HG02981 (cell line): ENCODE measurements at regions not wholly inside any gene's neighbourhood (a gene's known extent, or its start where the extent isn't known, plus 50 kb on each side); places are given as distances from the start of the nearest gene placed in this dataset.

Source experiments
- ATAC-seq: cut with Tn5 transposase; IDR thresholded peaks from one replicate; pipeline ENCODE4 v1.9.1; 2021; ENCODE audit warnings: mild to moderate bottlenecking, moderate library complexity; ENCODE audit not compliant: unreplicated experiment

DNA sequence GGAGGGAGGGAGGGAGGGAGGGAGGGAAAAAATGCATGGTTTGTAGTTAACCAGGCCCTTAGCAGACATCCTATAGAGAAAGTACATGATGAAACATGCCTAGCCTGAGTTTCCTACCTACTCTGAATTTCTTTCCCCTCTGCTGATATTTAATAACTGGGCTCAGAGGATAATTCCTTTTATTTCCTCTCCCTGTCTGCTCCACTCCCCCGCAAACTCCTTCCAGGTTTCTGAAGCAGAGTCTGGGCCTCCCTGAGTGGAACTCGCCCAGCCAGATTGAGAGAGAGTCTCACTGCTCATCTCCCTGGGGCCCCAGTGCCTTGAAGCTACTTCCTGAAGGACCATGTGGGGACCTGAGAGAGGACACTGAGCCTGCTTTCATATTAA lies 111.9 kb upstream of the SLC44A3 start:
- ATAC-seq = no peak

DNA sequence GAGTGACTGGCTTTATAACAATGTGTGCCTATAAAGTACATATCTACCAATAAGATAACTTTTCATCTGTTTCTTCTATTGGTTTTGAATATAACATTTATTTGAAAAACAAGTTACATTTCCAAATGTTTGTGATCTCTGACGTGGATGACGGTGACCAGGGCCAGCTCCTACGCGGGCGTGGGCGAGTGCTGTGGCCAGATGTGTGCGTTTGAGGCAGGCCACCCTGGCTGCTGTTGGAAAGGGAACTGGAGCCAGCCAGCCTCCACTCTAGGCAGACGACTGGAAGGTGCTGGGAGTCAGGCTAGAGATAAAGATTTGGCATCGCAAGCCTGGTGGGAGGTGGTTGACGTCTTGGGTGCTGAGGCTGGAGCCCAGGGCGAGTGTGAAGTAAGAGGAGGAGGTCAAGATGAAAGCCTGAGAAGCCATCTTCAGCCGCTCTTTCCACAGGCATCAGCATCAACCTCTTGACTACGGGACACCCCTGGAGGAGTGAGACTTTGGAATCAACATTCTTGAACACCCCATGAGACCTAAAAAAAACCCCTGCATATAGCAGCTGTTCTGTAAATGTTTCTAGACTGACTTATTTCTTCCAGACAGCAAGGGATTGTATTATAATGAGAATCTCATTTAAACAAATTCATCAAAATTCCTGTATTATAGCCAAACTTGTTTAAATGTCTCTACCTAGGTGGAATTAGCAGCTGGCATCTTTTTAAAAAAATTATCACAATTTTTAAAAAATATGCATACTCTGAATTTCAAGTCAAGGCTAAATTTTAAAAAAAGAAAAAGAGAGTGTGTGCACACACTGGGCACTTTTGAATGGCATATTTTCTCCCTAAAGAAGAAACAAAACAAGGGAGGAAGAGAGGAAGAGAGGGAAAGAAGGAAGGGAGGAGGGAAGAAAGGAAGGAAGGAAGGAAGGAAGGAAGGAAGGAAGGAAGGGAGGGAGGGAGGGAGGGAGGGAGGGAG lies 112.5 kb upstream of the SLC44A3 start:
- no peak for ATAC-seq

GRCh38 chr1:94702442-94702815 lies 117.7 kb upstream of the SLC44A3 start:
- ATAC-seq = no peak

GRCh38 chr1:94701796-94702441 lies 118.2 kb upstream of the SLC44A3 start:
- ATAC-seq = no peak

DNA sequence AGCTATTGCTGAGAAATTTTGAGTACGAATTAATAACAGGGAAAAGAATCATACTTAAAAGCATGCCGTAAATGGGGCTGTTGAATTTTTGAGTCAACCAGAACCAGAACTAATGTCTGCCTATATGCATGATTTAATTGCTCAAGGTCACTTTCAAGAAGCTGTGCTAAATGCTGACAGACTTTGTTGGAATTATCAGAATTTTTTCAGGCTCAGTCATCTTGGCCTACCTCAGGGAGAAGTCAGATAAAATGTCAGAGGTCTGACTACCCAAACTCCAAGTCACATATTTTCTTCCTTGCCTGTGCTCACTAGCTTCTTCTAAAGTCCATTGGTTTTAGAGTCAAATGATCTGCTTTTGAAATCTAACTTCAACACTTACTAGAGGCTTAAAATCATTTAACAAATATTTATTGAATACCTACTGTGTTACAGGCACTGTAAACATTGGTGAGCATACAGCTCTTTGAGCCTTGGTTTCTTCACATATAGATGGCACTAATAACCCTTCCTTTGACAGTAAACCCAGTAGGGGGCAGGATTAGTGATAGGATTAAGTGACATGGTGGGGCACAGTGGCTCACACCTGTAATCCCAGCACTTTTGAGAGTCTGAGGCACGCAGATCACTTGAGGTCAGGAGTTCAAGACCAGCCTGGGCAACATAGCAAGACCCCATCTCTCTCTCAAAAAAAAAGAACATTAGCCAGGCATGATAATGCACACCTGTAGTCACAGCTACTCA lies 121.2 kb upstream of the SLC44A3 start:
- ATAC-seq = no peak

- ATAC-seq = no peak
Measured at GRCh38 chr1:94698356-94698755, 121.8 kb upstream of the SLC44A3 start.

GRCh38 chr1:94697839-94698238 lies 122.3 kb upstream of the SLC44A3 start:
- ATAC-seq = no peak

GRCh38 chr1:94694226-94694915 lies 125.8 kb upstream of the SLC44A3 start:
- ATAC-seq = no peak

- ATAC-seq = no peak
Measured at GRCh38 chr1:94693435-94693834, 126.7 kb upstream of the SLC44A3 start.

DNA sequence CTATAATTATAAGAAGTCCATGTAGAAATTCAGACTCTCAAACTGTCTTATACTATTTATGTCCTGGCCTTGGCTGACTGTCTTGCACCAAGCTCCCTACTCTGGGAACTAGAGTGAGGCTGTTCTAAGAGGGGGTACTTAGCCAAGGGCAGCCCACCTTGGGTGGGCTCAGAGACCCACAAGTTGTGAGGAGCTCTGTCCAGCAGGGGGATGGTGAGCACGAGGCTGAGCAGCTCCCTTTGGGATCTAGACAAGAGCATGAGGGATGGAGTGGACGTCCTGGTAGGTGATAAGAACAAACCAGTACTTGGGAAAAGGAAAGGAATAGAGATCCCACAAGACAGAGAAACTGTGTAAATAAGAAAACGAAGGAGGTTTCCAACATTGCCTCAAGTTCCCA lies 127.1 kb upstream of the SLC44A3 start:
- no peak for ATAC-seq

DNA sequence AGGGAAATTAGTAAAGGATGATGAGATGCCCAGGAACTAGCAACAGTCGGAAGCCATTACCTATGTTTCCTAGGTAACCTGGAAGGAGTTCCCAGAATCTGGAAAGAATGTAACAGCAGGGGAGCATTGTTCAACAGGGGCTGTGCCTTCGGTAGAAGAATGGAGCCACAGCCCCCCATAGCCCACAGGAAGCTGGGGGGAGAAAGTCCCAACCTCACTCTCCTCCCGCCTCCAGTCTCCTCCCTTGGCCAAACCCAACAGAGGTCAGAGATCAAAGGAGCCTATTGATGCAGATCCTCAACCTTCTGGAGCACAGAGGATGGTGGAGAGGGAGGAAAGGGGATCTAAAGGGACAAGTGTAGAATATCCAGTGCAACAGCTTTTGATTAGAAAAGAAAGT lies 131.5 kb upstream of the SLC44A3 start:
- ATAC-seq = no peak

DNA sequence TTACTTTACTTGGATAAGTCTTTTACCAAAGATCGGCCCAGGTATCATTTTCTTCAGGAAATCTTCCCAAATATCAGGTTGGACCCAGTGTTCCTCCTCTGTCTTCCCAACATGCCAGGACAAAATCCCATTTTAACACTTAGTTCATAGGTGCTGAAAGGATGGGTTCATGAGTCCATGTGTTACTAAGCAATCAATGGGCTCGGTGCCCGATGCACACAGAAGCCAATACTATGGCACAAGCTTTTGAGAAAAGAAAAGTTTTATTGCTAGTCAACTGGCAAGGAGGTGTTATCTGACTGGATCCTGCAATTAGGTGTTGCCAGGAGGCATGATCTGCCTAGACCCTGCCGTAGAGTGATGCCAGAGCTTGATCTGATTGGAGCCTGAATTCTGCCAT lies 133.3 kb upstream of the SLC44A3 start:
- no peak for ATAC-seq

GRCh38 chr1:94684690-94685250 lies 135.4 kb upstream of the SLC44A3 start:
- no peak for ATAC-seq

DNA sequence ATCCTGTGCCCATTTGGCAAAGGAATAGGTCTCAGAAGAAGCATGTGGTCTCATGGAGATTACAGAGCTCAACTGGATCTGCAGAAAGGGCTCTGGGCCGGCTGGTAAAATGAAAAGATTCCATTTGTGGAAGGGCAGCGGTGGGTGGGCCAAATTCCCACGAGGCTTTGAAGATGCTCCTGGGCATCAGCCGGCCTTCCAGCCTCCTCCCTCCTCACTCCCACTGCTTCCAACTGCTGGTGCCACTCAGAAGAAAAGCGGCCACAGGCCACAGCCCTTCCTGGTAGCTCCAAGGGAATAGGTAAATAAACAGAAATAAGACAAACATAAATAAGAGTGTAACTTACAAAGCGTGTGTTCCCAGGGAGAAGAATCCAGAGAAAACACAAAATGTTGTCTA lies 136.3 kb upstream of the SLC44A3 start:
- ATAC-seq = no peak

DNA sequence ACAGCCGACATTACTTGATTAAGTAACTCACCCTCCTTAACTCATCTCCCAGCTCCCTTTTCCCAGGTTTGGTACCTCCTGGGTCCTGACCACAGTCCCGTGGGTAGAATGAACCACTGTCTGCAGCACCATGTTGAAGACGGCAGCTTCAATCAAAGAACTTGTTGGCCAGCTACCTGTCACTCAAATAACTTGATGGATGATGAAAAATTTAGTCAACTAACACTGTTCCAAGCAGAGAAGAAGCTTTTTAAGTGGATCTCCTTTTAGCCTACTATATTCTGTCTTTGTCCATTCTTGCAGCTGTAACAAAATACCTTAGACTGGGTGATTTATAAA lies 138.4 kb upstream of the F3 start:
- ATAC-seq = no peak

DNA sequence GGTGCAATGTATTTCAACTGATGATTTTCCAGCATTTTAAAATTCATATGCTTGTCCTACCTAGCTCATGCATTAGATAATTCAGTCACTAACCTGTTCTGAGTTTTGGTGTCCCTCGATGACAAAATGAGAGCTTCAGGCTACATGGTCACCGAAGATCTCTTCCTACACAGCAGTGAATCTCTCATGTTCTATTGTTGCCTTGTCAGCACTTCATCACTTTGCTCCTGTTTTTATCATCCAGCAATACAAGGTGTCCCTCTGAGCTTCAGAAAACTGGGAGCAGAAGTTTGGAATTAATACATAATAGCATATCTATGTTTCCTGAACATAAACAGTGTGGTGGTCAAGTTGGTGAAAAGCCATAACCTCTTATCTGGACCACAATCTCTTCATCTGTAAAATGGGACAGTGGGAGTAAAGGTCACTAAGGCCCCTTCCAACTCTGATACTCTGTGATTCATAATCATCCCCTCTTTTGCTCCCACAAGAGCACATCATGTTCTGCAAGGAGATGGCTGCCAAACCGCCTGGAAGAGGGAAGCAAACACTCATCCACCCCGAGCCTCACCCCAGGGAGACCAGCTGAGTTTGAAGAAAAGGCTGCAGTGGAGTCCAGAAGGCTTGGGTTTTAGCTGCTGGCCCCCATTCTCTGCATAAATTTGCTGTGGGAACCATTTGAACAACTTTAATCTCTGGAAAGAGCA lies 137.9 kb upstream of the F3 start:
- ATAC-seq = no peak

DNA sequence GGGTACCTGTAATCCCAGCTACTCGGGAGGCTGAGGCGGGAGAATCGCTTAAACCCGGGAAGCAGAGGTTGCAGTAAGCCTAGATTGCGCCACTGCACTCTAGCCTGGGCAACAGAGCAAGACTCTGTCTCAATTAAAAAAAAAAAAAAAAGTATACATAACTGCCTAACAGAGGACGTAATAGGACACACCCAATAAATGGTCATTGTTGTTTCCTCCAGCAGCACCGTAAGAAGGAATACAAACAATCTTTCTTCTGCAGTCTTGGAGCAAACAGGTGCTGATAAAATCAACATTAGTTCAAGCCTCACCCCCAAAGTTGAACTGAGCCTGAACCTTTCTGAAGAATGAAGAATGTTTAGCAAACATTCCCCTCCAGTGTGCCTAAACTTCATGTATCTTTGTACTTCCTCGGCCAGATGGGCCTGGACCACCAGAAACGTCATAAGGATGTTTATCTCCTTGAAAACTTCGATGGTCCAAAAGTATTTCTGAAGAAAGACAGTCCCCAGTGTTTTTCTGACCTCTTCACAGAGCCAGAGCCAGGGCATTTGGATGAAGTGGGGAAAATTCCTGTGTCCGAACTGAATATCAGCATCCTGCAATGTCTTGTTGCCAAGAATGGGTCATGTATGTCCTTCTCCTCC lies 136.8 kb upstream of the F3 start:
- no peak for ATAC-seq

GRCh38 chr1:94677714-94678113 lies 136.2 kb upstream of the F3 start:
- ATAC-seq = no peak

GRCh38 chr1:94677087-94677486 lies 135.5 kb upstream of the F3 start:
- no peak for ATAC-seq

DNA sequence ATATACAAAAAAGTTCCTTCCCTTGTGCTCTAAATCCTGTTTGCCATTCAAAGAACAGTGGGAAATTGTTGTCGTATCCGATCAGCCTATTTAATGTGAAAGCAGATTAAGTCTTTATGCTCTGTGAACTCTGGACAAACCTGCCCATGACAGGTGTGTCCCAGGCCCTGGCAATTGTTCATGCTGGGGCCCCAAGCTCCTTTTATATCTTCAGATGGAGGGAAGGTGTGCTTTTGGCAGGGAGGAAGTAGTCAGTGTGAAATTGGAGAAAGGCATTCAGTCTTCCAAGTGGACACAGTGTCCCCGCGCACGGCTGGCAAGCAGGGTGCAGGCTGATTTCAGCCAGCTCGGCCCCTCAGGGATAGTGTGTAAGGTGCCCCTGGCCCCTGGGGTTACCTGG lies 135.1 kb upstream of the F3 start:
- ATAC-seq = no peak
